ENCODE measurements at regions not wholly inside any gene's neighbourhood (a gene's known extent, or its start where the extent isn't known, plus 50 kb on each side); places are given as distances from the start of the nearest gene placed in this dataset.

DNA sequence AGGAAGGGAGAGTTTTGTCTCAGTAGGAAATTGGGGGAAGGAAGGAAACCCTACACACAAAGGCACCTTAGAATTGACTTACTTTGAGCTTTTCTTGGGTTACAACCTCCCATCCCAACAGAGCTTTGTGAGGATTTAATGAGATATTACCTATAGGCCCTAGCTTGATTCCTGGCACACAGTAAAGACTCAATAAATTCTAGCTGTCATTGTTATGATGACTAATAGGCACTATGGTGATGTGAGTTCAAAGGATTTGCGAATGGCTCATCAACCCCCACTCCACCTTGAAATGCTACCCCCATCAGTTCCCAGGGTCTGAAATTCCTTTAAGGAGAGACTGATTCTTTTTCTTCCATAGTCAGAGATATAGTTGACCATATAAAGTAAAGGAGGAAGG is 67.9 kb upstream of the SMNDC1 start (continued):
- TF ChIP-seq NR2C2 (CRISPR knock-in tag; IDR thresholded peaks at IDR 0.05): no peak
- TF ChIP-seq NR2C2 (tag; IDR thresholded peaks at IDR 0.05): no peak
- no peak for TF ChIP-seq SMAD3 (CRISPR knock-in tag; conservative IDR thresholded peaks at IDR 0.05)
- TF ChIP-seq JUND (IDR thresholded peaks at IDR 0.05; ENCODE audit: borderline replicate concordance, low read depth, low read length): no peak
- 0 out of 3 replicates have a peak, but pooled peaks have one; percentile 14 for TF ChIP-seq JUND (tag; IDR thresholded peaks at IDR 0.05; ENCODE audit: borderline replicate concordance, low read depth, low read length)
- no peak for TF ChIP-seq SMARCA4 (IDR thresholded peaks at IDR 0.05)
- no peak for TF ChIP-seq RBBP5 (IDR thresholded peaks at IDR 0.05; ENCODE audit: borderline replicate concordance, insufficient read depth, low read length, poor library complexity, severe bottlenecking)
- TF ChIP-seq CEBPG (CRISPR knock-in tag; IDR thresholded peaks at IDR 0.05): no peak
- TF ChIP-seq CEBPG (tag; conservative IDR thresholded peaks at IDR 0.05 in 1 of 2, IDR thresholded peaks at IDR 0.05 in 1 of 2): 0 out of 4 replicates have a peak, but pooled peaks of 1 of the 2 experiments have one; percentile 57
- no peak for TF ChIP-seq NFE2 (IDR thresholded peaks at IDR 0.05; ENCODE audit: low read depth)
- TF ChIP-seq ZNF583 (CRISPR knock-in tag; IDR thresholded peaks at IDR 0.05): no peak
- TF ChIP-seq FOSL1 (tag; conservative IDR thresholded peaks at IDR 0.05): peak; percentile 61; the same call in 1 of the 2 replicates
- no peak for TF ChIP-seq ZBED1 (IDR thresholded peaks at IDR 0.05)
- TF ChIP-seq, protein P1, sequence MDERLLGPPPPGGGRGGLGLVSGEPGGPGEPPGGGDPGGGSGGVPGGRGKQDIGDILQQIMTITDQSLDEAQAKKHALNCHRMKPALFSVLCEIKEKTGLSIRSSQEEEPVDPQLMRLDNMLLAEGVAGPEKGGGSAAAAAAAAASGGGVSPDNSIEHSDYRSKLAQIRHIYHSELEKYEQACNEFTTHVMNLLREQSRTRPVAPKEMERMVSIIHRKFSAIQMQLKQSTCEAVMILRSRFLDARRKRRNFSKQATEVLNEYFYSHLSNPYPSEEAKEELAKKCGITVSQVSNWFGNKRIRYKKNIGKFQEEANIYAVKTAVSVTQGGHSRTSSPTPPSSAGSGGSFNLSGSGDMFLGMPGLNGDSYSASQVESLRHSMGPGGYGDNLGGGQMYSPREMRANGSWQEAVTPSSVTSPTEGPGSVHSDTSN (CRISPR knock-in tag; IDR thresholded peaks at IDR 0.05; ENCODE audit: low read depth): no peak
- TF ChIP-seq, protein P1 (tag; conservative IDR thresholded peaks at IDR 0.05; ENCODE audit: low read depth): peak; percentile 46; the same call in 1 of the 2 replicates
- no peak for TF ChIP-seq FOXP1 (CRISPR knock-in tag; IDR thresholded peaks at IDR 0.05)
- TF ChIP-seq, protein P2, sequence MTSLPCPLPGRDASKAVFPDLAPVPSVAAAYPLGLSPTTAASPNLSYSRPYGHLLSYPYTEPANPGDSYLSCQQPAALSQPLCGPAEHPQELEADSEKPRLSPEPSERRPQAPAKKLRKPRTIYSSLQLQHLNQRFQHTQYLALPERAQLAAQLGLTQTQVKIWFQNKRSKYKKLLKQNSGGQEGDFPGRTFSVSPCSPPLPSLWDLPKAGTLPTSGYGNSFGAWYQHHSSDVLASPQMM (CRISPR knock-in tag; IDR thresholded peaks at IDR 0.05): no peak
- TF ChIP-seq MCM3 (IDR thresholded peaks at IDR 0.05): no peak
- TF ChIP-seq MED1 (CRISPR knock-in tag; IDR thresholded peaks at IDR 0.05; ENCODE audit: borderline replicate concordance): no peak
- TF ChIP-seq RFX1 (IDR thresholded peaks at IDR 0.05): peak; percentile 24; the same call in 1 of the 2 replicates

Measured in K562 (cell line).